ENCODE measurements at regions not wholly inside any gene's neighbourhood (a gene's known extent, or its start where the extent isn't known, plus 50 kb on each side); places are given as distances from the start of the nearest gene placed in this dataset.
"Not testable (repeated sequence)": the region's sequence is repeated elsewhere in the genome, so short reads cannot be mapped to it uniquely, and the experiment has no call there.

DNA sequence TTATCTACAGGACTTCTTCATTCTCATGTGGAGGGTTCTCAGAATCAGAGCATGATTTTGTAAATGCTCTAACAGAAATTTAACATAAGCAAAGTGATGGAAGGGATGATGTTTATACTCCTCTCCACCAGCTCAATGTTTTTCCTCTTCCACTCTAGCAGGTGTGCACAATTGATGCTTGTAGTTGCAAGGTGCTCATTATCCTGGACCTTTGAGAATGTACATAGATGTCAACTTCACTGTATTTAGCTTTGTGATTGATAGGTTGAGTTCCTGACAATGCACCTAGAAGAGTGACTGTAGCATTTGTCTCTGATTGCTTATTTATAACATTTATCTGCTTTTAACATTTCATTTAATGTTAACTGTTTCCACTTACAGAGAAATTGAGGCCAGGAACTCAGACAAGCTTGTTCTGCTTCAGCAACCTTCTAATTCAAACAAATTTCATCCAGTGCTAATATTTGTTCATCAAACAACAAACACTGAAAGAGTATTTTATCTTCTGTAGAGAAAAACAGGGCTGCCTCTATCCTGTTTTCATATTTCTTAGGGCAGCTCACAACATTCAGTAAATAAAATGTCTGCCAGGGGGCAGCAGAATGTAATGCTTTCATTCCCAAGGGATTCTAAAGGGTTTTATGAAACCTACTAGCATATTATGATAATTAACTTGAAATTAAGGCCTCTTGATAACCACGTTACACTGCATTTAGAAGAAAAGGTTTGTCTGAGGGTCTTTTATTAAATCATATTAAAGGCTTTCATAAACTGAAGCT, 127.9 kb upstream of the NOL4 start:
- no peak for DNase-seq (ENCODE audit: low spot score)

DNA sequence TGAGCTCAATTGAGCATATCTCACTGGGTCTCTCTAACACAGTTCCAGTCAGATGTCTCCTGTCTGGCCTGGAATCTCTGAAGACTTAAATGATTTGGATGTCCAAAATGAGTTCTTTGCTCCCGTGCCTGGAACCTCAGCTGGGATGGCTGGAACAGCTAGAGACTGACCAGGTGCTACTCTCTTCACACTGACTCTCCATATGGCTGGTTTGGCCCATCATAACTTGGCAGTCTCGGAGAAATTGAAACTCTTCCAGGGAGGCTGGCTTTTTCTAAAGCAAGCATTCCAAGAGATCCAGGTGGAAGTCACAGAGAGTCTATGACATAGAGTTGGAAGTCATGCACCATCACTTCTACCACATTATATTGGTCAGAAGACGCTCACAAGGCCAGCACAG, 129.6 kb upstream of the NOL4 start:
- DNase-seq (ENCODE audit: low spot score): no peak

DNA sequence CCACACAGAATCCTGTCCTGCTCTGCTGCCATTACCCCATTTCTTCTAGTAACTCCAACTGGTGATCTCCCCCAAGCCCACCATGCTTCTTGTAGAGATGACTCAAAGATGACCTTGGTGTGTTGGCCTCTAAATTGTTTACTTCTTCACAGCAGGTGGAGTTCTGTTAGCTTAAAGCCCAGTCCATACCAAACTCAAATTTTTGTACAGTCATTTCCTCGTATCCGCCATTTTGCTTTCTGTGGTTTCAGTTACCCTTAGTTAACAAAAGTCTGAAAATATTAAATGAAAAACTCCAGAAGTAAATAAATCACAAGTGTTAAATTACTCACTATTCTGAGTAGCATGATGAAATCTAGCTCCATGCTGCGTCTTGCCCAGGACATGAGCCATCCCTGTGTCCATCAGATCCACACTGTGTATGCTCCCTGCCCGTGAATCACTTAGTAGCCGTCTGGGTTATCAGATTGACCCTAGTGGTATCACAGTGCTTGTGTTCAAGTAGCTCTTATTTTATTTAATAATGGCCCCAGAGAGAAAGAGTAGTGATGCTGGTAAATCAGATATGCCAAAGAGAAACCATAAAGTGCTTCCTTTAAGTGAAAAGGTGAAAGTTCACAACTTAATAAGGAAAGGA, 133.3 kb upstream of the NOL4 start:
- DNase-seq (ENCODE audit: low spot score): no peak

DNA sequence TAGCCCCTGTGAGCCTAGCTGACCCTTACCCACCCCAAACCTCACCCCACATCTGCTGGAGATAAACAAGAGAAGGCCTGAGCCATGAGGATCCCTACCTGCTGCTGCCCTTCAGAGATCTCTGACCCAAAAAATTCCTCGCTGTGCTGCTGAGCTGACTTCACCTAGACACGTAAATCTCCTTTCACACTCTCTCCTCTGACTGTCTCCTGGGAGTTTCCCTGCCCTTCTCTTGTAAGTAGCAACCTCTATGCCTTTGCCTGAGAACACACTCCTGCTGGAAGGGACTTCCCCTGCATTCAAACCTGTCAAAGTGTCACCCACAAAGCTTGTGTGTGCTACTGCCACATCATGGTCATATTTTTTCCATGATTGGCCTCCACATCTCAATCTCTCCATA, 134.2 kb upstream of the NOL4 start:
- DNase-seq (ENCODE audit: low spot score): no peak

DNA sequence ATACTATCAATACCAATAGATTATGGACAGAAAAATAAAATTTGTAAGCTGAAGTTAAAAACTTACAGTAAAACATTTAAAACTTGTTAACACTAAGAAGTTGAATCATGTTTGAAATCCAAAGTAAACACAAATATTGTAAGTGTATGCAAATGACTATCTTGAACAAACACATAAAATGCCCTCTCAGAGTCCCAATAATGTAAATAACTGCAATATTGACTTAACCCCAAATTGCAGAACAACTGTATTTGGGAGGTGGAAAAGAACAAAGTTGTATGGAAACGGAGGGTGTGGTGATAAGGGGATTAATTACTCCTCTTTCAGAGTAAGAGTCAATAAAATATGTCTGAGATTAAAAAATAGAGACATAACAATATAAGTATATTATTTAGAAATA, 140.0 kb upstream of the NOL4 start:
- DNase-seq (ENCODE audit: low spot score): no peak

DNA sequence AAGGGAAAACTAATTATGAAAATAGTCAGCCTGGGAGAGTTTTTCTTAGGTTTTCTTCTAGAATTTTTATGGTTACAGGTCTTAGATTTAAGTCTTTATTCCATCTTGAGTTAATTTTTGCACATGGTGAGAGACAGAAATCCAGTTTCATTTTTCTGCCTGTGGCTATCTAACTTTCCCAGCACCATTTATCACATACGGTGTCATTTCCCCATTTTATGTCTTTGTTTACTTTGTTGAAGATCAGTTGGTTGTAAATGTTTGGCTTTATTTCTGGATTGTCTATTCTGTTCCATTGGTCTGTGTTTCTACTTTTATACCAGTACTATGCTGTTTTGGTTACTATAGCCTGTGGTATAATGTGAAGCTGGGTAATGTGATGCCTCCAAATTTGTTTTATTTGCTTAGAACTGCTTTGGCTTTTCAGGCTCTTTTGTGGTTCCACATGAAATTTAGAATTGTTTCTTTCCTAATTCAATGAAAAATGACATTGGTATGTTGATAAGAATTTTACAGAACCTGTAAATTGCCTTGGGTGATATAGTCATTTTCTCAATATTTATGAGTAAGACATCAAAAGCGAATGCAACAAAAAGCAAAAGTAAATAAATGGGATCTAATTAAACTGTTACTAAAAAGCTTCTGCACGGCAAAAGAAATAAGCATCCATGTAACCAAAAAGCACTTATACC, 146.1 kb upstream of the NOL4 start:
- DNase-seq (ENCODE audit: low spot score): no peak

DNA sequence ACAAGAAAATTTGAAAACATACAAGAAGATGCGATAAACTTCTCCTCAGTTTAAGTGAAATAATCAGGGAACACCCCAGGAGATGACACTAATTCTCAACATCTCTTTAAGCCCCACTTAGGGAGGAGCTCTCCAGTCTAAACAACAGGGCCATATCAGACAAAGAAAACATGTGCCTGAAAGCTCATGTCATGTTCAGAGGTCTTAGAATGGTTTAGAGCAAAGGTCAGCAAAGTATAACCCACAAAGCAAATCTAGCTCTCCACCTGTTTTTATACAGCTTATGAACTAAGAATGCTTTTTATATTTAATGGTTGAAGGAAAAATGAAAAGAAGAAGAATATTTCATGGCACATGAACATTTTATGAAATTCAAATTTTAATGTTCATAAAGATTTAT, 155.6 kb upstream of the NOL4 start:
- no peak for DNase-seq (ENCODE audit: low spot score)

DNA sequence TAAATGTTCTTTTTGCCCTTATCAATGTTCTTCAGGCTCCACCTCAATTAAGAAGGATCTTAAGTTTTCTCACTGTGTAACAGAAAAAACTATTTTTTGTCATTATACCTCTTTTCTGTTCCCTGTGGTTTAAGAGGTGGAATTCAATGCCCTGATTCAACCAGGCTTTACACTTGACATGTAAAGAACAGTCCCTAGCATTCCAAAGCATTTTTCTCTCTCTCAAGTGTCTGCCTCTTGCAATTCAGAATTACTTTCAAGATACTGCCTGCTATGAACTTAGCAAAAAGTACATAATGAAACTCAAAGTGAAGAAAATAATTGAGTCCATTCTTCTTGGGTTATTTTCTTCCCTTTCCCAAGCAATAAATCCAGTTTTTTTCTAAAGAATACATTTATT, 160.6 kb upstream of the NOL4 start:
- no peak for DNase-seq (ENCODE audit: low spot score)

DNA sequence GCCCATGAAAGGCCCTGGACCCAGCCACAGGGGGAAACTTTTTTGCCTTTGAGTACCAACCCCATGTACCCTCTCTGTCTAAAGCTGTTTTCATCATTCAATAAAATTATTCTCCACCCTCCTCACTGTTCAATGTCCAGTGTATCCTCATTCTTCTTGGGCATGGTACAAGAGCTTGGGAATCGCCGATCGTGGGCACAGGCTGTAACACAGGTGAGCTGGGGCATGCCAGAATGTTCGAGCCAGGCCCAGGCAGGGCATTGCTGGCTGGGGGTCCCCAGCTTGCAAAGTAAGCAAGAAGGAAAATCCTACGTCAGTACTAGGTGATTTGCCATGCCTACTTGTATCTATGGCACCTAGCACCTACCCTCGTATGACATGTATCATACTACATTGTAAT, 162.1 kb upstream of the NOL4 start:
- no peak for DNase-seq (ENCODE audit: low spot score)

DNA sequence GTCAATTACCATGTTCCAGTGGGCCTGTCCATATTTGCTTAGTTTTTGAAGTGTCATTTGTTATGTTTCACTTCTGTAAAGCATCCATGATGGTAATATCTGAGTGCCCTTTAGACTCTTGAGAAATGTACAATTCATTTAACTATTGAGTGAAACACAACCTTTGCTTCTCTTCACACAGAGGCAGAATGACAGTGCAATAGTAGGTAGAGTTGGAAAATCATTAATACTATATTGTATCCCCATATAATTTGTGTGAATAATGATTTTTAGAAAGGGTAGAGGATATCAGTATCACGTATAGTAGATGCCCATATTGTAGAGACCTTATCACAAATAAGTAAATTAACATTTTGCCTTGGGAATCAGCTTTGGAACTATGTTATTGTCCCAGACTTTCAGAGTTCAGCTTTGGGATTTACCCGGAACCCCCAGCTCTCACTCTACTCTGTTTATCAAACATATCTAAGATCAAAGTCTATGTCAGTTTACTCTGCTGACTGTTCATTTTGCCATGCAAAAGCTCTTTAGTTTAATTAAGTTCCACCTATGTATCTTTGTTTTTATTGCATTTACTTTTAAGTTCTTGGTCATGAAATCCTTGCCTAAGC, 172.7 kb upstream of the NOL4 start:
- no peak for DNase-seq (ENCODE audit: low spot score)

DNA sequence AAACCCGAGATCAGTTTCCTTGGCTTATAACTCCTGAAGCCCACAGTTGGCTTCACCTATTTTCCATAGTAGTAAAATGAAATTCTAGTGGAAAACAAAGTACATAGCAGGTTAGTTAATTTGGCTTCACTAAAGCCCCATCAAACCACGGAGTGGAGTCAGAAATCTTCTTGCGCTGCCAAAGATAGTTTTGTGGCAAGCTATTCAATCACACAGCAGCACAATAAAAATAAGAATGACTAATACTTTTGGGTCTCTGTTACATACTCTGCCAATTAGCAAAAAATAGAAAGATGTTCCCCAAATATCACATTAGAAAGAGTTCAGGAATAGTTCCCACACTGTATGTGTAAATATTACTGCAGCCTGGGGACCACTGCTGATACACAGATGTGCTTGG, 175.2 kb upstream of the NOL4 start:
- no peak for DNase-seq (ENCODE audit: low spot score)

DNA sequence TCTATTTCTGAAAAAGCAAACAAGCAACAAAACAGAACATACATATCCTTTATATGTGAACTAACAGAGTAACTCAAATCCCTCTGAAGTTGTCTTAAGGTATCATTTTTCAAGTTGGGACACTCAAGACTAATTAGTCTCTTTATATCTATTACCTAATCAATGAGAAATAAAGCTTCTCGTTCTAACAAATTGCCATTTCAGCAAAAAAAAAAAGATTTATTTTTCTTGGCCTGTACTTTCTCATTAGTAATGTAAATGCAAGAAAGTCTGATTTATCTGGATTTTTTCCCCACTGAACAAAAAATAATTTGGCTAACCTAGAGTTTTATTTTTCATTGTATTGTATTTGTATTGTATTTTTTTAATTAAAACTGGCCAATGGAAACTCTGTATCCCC, 176.1 kb upstream of the NOL4 start:
- no peak for DNase-seq (ENCODE audit: low spot score)

DNA sequence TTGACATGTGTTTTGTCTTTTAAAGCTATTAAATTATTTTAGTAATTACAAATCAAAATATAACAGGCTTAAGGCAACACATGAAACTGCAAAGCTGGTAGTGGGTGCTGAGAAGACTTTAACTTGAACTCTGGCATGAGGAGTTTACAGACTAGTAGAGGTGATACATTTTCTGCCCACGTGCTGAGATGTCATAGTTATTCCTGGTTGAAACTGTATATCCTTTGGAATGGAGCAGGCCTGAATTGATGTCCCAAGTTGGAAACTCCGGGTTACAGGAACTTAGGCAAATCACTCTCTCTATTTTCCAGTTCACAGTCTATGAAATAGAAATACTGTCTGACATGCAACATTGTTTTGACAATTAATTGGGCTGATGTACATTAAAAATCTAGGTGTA, 177.1 kb upstream of the NOL4 start:
- no peak for DNase-seq (ENCODE audit: low spot score)

DNA sequence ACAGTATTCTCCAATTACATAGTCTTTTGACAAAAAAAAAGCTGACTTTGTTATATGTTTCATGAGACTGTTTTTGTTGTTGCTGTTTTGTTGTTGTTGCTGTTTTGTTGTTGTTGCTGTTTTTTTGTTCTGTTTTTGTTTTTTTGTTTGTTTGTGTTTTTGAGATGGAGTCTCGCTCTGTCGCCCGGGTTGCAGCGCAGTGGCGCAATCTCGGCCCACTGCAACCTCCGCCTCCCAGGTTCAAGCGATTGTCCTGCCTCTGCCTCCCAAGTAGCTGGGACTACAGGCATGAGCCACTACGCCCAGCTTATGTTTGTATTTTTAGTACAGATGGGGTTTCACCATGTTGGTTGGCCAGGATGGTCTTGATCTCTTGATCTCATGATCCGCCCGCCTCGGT, 182.8 kb upstream of the NOL4 start:
- DNase-seq (ENCODE audit: low spot score): not testable (repeated sequence)

DNA sequence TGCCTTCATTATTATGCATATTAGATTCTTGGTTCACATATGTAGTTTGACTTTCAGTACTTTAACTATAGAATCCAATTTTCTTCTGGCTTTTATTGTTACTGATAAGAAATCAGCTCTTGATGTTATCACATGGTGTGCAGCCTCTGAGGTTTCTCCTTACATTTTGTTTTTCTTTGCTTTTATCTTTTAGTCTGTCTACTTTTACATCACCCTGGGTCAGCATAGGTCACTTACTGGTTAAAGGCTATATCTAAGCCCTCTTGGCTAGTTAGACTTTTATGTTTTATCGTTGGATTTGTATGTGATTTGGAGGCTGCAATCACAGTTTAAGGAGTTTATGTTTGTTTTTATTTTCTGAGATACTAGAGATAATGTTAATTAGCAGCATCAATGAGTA, 187.2 kb upstream of the NOL4 start:
- no peak for DNase-seq (ENCODE audit: low spot score)

DNA sequence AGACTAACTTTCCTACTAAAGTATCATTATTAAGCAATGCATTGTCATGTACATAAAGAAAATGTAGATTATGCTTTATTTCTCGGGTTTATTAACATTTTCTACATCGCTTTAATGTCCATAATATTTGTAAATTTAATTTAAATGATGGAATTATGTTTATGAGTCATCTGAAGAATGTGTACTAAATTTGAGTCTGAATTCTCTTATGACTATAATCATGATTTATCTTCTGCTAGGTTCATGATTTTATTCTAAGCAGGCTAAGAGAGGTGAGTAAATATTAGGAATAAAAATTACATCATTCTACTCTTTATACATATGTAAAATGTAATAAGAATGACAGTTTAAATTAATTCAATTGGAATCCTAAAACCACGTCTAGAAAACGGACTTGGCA, 206.3 kb upstream of the NOL4 start:
- no peak for DNase-seq (ENCODE audit: low spot score)

DNA sequence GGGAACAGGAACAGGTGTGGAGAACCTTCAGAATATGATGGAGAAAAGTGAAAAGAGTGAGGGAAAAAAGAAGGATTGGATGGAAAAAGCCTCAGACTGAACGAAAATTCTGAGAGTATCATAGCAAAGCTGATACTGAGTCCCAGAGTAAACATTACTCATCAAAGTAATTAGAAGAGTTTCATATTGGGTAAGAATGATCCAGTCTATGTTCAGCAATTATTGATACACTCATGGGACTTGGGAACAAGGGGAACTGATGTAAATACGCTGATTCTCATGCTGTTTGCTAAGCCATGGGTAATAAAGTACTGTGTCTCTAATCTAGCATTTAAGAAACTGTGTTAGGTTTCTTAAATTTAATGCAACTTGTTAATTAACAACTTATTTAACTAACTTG, 219.9 kb upstream of the NOL4 start:
- no peak for DNase-seq (ENCODE audit: low spot score)

DNA sequence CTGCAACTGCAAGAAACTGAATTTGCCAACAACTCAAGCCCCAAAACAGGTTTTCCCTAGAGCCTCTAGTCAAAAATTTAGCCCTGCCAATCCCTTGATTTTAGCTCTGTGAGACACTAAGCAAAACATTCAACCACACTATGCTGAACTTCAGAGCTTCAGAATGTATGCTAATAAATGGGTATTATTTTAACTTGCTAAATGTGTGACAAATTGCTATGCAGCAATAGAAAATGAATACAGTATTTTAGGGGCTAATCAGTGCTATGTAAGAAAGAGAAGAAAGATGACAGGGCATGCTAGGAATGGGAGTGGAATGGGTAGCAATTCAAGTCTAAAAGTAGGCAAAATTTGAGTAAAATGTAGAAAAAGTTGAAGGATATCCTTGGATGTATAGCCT, 223.9 kb upstream of the NOL4 start:
- no peak for DNase-seq (ENCODE audit: low spot score)

DNA sequence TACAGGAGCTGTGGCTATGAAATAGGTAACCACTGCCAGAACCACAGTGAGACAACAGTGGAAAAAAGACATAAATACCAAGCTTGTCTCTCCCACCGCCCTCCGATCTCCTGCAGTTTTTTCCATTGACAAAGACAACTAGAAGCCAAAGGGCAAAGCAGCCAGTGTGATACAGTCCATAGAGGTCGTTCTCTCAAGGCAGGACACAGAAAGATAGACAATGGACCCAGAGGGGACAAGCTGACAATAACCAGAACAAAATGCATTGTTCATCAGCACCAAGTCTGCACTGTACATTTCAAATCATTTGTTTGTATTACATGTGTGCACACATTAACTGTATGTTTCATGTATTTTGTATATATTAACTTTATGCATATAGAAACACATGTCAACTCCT, 233.0 kb upstream of the NOL4 start:
- DNase-seq (ENCODE audit: low spot score): no peak

DNA sequence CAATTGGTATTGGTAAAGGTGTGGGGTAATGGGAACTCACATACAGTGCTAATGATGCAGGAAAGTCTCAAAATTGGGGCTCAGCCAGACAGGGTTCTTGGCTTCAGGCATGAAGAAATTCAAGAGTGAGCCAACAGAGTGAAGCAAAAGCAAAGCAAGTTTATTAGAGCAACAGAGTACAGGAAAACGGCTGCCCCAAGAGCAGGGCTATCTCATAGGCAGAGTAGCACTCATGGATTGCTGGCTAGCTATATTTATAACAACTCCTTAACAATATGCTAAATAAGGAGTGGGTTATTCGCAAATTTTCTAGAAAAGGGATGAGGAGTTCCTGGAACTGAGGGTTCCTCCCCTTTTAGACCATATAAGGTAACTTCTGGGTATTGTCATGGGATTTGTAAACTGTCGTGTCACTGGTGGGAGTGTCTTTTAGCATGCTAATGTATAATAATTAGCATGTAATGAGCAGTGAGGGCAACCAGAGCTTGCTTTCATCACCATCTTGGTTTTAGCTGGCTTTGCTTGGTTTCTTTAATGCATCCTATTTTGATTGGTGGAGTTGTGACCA, 233.8 kb upstream of the NOL4 start:
- no peak for DNase-seq (ENCODE audit: low spot score)

DNA sequence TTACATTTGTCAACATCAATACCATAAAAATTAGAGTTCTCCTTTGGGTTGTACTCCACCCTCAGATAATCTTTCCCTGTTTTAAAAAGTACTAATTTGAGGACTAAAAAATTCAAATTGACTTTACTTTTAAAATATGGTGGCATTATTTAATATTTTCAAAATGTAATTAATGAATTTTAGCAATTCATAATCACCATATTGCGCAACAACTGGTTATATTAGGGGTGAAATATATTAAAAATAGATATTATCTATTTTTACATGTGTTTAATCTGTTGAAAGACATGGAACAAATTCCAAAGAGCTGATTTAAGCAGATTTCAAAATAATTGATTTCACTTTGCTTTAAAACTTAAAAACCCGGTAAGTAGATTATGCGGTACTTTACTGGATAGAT, 236.6 kb upstream of the NOL4 start:
- no peak for DNase-seq (ENCODE audit: low spot score)

DNA sequence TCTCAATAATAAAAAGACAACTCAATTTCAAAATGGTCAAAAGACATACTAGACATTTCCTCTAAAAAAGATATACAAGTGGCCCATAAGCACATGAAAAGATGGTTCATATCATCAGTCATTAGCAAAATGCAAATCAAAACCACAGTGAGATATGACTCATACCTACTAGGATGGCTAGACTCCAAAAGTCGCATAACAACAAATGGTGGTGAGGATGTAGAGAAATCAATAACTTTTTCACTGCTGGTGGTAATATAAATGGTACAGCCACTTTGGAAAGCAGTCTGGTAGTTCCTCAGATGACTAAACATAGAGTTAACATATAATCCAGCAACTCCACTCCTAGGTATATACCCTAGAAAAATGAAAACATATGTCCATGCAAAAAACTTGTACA, 242.3 kb upstream of the NOL4 start:
- DNase-seq (ENCODE audit: low spot score): no peak
